Brain pericyte (primary cell): ENCODE measurements at regions not wholly inside any gene's neighbourhood (a gene's known extent, or its start where the extent isn't known, plus 50 kb on each side); places are given as distances from the start of the nearest gene placed in this dataset.

Experiments used
- DNase-seq: peaks from one replicate; pipeline ENCODE4 v3.0.0-alpha.2; 2012; ENCODE audit warnings: low read depth, low spot score

DNA sequence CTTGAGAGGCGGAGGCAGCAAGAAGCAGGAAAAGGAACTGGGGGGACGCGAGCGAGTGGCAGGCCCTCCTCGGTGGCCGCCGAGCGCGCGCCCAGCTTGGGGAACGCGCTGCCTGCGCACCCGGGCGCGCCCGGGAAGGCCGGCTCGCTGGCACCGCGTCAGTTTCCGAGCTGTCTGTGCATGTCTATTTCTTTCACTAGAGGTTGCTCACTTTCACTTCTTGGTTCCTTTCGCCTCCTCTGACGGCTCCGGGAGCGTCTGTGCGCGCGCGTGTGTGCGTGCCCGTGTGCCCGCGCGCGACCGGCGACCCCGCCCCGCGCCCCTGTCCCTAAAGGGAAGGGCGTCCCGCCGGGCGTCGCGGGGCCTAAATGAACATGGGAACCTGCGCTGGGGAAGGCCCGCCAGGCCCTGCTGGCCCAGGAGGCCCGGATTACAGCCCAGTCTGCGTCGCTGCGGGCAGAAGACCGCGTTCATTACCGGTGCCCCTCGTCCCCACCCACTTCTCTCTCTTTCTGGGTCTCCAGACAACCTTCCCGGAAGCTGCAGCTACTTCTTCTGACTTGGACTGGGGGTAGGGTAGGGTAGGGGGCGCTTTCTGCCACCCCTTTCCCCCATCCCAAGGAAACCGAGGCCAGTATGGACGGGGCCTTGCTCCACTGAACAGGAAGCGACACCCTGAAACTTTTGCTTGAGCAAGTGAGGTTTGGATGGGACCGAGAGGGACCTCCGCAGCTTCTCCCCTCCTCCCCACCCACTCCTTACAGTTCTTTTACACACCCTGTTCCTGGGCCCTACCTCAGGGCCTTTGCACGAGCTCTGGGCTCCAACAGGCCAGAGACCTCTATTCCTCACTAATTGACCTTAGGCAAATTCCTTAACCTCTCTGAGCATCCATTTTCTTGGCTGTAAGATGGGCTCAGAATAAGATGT is 205.8 kb upstream of the IER5L start:
- DNase-seq = no peak

GRCh38 chr9:129383019-129383560 is 205.0 kb upstream of the IER5L start:
- no peak for DNase-seq

DNA sequence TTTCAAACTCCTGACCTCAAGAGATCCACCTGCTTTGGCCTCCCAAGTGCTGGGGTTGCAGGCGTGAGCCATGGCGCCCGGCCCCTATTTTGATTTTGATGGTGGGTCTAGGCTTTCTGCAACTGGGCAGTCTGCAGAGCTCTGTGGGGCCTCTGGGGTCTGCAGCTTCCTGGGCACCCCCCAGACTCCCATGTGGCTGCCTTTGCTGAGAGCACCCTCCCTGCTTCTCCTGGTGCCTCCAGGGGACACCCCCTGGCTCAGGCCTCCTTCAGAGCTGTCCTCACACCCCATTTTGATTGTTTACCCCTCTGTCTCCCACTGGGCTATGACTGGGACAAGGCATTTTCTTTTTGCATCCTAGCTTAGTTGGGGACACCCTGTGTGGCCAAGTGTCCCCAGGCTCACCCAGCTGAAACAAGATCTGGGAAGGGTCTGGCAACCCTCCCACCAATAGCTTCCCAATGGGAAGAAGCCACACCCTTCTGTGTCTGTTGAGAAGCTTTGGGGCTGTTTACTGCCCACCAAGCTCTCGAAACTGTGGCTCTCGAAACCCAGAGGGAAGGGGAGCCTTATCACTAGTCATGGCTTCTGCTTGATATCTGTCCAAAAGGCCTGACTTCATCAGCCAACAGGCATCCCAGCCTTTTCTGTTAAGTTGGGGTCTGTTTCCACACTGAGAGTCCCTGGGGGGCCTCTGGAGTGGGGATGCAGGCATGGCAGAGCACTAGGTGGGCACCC is 204.4 kb upstream of the IER5L start:
- DNase-seq = no peak

DNA sequence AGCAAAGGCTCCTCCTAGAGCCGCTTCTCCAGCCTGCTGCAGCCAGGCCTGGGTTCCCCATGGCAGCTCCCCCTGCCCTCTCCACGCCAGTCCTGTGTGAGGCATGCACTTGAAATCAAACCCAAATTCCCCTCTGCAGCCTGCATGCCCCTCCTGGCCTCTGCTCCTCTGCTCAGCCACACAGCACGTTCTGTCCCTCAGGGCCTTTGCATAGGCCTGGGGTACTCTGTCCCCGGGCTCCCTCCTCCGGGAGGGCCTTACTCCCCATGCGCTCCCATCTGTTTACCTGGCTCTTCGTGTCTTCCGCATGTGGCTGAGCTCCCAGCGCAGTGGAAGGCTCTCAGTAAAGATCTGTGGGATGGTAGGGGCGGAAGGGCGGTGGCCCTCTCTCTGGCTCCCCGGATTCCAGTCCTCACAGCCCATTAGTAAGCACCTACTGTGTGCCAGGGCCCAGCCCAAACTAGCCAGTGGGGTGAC is 203.5 kb upstream of the IER5L start:
- no peak for DNase-seq

DNA sequence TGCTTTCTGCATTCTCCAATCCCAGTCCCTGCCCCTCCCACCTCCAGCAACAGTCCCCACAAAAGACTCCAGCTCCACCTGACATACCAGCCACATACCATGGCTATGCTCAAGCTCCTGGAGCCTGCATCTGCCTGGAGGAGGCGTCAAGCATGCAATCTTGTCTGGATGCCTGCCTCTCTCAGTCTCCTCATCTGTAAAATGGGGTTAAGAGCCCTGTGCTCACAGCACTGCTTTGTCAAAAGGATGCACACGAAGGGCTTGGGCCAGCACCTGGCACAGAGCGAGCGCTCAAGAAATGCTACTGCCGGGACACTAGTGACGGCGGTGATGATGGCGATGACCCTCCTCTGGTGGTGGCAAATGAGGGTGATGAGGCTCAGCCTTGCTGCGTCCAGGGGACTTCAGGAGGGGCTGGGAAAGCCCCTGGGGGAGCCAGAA is 202.9 kb upstream of the IER5L start:
- DNase-seq = no peak

- DNase-seq = no peak
These were observed 201.8 kb upstream of the IER5L start for GRCh38 chr9:129379886-129380285.

- no peak for DNase-seq
These were observed 201.2 kb upstream of the IER5L start for GRCh38 chr9:129379181-129379836.

- no peak for DNase-seq
These were observed 200.0 kb upstream of the IER5L start for GRCh38 chr9:129377931-129378661.

DNA sequence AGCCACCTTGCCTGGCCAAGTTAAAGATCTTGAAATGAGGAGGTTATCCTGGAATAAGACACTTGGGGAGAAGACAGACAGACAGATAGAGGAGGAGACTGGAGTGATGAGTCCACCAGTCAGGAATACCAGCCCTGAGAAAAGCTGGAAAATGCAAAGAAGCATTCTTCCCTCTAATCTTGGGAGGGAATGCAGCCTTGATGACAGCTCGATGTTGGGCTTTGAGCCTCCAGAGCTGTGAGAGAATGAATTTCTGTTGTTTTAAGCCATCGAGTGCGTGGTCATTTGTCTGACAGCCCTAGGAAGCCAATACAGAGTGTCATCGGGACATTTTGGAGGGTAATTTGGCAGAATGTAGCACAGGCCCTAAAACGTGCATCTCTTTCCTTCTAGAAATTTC is 199.1 kb upstream of the IER5L start:
- no peak for DNase-seq

- DNase-seq = no peak
These were observed 197.8 kb upstream of the IER5L start for GRCh38 chr9:129375845-129376244.

GRCh38 chr9:129374651-129375050 is 196.6 kb upstream of the IER5L start:
- DNase-seq = no peak

DNA sequence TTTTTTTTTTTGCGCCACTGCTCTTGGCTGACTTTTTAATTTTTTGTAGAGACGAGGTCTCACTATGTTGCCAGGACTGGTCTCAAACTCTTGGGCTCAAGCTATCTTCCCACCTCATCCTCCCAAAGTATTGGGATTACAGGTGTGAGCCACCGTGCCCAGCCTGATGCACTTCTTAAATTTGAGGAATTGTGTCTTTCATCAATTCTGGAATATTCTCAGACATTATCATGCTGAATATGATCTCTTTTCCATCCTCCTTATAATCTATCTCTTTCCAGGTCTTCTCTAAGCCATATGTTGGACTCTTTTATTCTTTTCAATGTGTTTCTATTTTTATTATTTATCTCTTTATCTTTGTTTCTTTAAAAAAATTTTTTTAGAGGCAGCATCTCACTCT is 196.2 kb upstream of the IER5L start:
- no peak for DNase-seq

GRCh38 chr9:129373361-129373760 is 195.3 kb upstream of the IER5L start:
- no peak for DNase-seq

GRCh38 chr9:129370770-129371169 is 192.7 kb upstream of the IER5L start:
- DNase-seq = no peak

GRCh38 chr9:129368444-129368978 is 190.4 kb upstream of the IER5L start:
- DNase-seq = no peak

GRCh38 chr9:129367287-129367686 is 189.2 kb upstream of the IER5L start:
- no peak for DNase-seq

DNA sequence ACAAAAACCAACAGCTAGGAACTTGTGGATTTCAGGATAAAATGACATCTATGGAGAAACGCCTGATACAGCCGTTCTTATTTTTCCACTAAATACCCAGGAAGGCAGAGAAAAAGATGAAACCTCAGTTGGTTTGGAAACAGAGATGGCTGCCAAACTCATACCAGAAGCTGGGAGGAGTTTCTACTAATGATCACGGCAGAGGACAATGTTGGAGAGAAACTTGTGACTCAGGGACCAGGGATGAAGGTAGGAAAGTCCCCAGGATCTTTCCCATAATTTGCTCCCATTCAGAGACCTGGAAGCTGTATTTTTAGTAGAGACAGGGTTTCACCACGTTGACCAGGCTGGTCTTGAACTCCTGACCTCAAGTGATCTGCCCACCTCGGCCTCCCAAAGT is 187.1 kb upstream of the IER5L start:
- DNase-seq = no peak

- no peak for DNase-seq
These were observed 185.3 kb upstream of the IER5L start for GRCh38 chr9:129363216-129363873.

- DNase-seq = no peak
These were observed 184.4 kb upstream of the IER5L start for GRCh38 chr9:129362287-129363000.

GRCh38 chr9:129361196-129361595 is 183.1 kb upstream of the IER5L start:
- no peak for DNase-seq
